ENCODE measurements at regions not wholly inside any gene's neighbourhood (a gene's known extent, or its start where the extent isn't known, plus 50 kb on each side); places are given as distances from the start of the nearest gene placed in this dataset.

GRCh38 chr4:184575306-184575705, 73.9 kb downstream of the CASP3 start:
- DNase-seq (ENCODE audit: extremely low read depth in 1 of 2, low read depth in 1 of 2), result no peak

DNA sequence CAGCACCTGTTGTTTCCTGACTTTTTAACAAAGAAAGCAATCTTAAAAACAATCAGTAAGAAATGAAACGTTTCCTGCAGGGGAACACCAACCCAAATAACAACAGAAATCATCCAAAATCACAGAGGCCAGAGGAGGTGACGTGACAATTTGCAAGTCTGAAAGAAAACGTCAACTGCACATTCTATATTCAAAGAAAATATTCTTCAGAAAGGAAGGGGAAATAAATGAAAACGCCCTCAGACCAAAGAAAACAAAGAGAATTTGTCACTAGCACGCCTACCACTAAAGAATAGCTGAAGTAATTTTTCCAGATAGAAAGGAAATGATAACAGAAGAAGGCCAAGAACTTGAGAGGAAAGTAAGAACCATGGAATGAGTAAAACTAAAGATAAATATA, 74.4 kb downstream of the CASP3 start:
- DNase-seq (ENCODE audit: extremely low read depth in 1 of 2, low read depth in 1 of 2), result no peak

- DNase-seq (ENCODE audit: extremely low read depth in 1 of 2, low read depth in 1 of 2), result no peak
Measured at GRCh38 chr4:184573701-184574100, 75.5 kb downstream of the CASP3 start.

DNA sequence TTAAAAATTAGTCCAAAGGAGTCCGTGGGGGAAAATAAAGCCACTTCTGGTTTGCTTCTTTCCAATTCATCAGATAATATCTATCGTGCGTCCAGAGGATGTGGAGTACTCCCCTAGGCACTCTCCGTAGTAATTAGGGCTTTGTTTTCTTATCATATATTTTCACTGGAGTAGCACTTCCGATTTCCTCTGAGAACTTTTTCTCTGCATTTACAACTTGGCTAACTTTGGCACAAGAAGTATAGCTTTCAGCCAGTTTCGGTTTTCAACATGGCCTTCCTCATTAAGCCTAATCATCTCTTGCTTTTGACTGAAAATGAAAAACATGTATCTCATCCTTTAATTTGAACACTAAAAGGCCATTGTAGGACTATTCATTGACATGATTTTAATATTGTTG, 80.5 kb downstream of the CASP3 start:
- DNase-seq (ENCODE audit: extremely low read depth in 1 of 2, low read depth in 1 of 2), result no peak

GRCh38 chr4:184563621-184564020, 85.6 kb downstream of the CASP3 start:
- no peak for DNase-seq (ENCODE audit: extremely low read depth in 1 of 2, low read depth in 1 of 2)

GRCh38 chr4:184558996-184559395, 84.6 kb upstream of the IRF2 start:
- no peak for DNase-seq (ENCODE audit: extremely low read depth in 1 of 2, low read depth in 1 of 2)

DNA sequence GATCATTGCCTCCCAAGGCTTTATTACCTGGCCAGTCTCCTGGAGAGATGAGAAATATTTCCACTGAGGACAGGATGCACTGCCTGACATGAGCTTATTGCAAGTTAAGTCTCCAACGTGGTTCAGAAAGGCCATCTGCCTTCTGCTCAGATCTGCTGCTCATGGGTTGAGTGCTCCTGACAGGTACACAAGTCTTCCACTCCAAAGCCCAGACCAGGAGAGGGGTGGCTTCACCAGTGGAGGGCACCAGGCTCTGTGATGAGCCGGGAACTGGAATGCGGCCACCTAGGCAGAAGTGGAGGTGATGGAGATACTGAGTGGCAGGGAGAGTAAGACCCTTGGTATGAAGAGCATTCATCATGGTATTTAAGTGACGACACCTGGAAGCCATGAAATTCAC, 79.5 kb upstream of the IRF2 start:
- DNase-seq (ENCODE audit: extremely low read depth in 1 of 2, low read depth in 1 of 2), result no peak

DNA sequence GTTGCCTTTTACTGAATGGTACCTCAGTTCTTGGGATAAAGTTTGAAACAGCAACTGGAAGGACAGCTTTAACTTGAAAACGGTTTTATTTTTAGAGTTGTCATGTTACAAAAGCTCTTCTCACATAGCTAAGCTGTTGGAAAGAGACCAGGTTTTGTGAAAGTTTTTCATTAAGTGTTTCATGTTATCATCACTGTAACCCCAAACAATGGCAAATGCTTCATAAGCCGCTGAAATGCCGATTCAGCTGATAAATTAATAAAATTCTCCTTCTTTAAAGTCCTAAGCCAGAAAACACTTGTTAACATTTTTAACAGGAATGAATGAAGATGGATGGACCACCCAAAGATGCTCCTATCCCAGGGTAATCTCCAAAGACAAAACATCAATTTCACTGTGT, 76.1 kb upstream of the IRF2 start:
- no peak for DNase-seq (ENCODE audit: extremely low read depth in 1 of 2, low read depth in 1 of 2)

- DNase-seq (ENCODE audit: extremely low read depth in 1 of 2, low read depth in 1 of 2), result no peak
Measured at GRCh38 chr4:184548648-184549341, 74.4 kb upstream of the IRF2 start.

GRCh38 chr4:184548316-184548647, 73.9 kb upstream of the IRF2 start:
- no peak for DNase-seq (ENCODE audit: extremely low read depth in 1 of 2, low read depth in 1 of 2)

GRCh38 chr4:184544788-184545409, 70.5 kb upstream of the IRF2 start:
- no peak for DNase-seq (ENCODE audit: extremely low read depth in 1 of 2, low read depth in 1 of 2)

DNA sequence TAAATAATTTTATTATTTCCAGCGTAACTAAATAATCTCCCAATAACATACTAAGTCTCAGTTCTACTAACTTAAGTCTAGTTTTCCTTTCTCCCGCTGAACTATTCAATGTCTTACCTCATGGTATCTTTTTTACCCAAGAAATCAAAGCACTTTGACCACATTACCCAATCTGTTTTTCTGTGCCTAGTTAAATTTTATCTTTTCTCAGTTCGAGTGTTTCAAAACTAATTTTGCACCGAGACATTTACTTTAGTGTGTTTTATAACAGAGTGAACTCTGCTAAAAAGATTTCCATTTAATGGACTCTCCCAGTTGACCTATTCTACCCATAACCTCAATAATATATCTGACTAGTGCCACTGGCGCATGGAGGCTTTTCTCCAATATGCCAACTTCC, 67.6 kb upstream of the IRF2 start:
- no peak for DNase-seq (ENCODE audit: extremely low read depth in 1 of 2, low read depth in 1 of 2)

DNA sequence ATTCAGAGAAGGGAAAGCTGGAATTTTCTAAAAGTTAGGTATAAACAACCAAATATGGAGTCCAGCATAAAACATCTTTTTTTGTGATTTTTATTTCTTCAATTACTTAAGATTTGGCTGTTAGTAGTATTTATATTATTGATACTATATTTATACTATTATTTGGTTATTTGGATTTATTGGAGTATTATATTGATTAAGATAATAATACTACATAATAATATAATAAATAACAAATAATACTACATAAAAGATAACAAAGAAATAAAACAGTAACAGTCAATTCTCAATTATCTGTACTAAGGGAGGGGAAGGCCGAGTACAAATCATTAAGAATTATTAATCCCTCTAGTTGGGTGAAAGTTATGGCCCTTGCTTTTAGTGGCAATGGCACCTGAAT, 66.0 kb upstream of the IRF2 start:
- no peak for DNase-seq (ENCODE audit: extremely low read depth in 1 of 2, low read depth in 1 of 2)

GRCh38 chr4:184538023-184538599, 63.8 kb upstream of the IRF2 start:
- DNase-seq (ENCODE audit: extremely low read depth in 1 of 2, low read depth in 1 of 2), result peak; percentile 20 to 31

DNA sequence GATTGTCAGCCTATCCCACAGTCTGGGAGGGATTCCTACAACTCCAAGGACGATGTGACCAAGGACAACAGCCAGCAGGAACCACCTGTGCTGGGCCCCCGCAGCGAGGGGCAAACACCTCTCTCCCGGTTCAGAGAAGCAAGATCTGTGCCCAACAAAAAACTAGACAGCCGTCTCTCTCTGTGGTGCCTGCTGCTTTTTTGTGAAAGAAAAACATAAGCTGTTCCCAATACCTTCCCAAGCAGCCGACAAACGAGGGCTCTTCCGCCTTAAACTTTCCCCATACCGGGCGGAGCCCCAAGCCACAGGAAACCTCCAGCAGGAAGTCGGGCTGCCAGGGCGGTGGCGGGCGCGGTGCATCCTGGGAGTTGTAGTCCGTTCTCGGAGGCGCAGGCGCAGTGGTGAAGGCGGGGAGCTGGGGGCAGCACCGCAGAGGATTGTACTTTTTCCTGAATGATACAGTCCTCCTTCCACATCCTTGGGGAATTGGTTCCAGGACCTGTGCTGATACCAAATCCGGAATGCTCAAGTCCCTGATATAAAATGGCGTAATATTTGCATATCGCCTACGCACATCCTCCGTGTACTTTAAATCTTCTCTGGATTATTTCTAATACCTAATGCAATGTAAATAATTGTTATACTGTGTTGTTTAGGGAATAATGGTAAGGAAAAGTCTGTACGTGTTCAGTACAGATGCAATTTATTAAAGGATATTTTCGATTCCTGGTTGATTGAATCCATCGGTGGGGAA, 63.1 kb upstream of the IRF2 start:
- peak; percentile 73 to 91 for DNase-seq (ENCODE audit: extremely low read depth in 1 of 2, low read depth in 1 of 2)

GRCh38 chr4:184536881-184537248, 62.5 kb upstream of the IRF2 start:
- DNase-seq (ENCODE audit: extremely low read depth in 1 of 2, low read depth in 1 of 2), result no peak

DNA sequence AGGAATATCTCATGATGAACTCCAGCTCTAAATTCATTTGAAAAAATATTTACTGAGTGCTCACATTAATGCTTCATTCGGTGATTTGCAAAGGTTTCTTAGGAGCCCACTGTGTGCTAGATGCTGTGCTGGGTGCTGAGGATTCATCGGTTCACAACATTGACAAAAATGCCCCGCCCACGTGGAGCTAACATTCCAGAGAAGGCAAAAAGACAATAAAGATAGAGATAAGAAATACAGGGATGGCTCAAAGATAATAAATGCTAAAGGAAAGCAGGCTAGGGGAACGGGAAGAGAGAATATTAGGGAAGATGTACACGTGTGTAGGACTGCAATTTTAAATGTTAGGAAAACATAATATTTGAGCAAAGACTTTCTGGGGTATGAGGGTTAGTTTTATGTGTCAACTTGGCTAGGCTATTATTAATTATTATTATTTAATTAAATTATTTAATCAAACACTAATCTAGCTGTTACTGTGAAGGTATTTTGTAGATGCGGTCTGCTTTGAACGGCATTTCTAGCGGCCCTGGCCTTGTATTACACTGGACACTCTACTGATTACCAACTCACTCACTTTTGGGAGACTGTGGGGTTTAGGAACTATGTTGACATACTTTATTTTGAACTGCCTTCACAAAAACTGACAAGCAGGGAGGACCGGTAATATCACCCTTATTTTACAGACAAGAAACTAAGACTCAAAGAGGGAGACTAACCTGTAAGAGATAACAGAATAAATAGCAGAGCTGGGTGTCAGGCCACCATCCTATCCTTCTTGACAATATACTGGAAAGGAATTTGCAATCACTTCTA, 61.9 kb upstream of the IRF2 start:
- DNase-seq (ENCODE audit: extremely low read depth in 1 of 2, low read depth in 1 of 2), result no peak

DNA sequence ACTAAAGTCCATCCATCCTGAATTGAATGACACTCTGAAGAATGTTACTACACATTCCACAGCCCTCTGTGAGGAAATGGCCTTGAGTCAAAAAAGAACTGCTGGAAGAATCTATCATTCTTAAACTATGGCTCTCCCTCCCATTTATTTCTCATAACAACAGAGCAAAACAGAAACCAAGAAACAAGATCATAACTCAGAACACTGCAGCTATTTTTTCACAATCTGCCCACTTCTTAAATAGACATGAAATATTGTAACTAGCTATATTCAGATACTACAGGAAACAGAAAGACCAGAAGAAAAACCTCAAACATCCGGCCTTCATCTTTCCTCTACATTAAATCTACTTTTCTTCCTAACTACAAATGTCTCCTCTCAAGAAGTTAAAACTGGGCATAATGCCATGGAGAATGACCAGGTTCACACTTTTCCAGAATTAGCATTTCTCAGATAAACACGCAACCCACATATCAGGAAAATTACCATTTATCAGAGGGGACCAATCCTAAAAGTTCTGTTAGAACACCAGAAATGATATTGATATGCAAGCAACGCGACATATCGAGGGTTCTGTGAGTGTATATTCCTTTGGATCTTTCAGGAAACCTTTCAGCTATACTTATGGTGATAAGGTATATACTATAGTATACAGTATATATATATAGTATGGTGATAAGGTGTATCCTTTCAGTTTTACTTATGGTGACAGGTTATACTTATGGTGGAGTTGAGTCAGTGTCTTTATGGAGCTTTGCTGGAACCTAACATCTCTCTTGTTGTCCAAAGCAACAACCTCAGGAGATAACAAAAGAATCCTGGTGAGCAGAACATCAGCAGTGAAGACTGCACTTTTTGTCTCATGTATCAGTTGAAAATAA, 60.4 kb upstream of the IRF2 start:
- no peak for DNase-seq (ENCODE audit: extremely low read depth in 1 of 2, low read depth in 1 of 2)

- DNase-seq (ENCODE audit: extremely low read depth in 1 of 2, low read depth in 1 of 2), result no peak
Measured at GRCh38 chr4:184533908-184534307, 59.6 kb upstream of the IRF2 start.

DNA sequence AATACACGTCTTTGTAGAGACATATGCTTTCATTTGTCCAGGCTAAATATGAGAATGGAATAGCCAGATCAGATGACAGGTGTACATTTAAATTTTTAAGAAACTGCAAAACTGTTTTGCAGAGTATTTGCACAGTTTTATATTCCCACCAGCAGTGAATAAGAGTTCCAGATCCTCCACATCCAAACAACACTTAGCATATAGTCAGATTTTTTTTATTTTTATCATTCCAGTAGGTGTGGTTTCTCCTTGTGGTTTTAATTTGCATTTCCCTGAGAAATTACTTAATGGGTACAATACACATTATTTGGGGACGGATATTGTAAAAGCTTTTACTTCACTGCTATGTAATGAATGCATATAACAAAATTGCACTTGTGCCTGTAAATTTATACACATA, 56.7 kb upstream of the IRF2 start:
- DNase-seq (ENCODE audit: extremely low read depth in 1 of 2, low read depth in 1 of 2), result no peak
